Esophagus muscularis mucosa (tissue), 4 donors: ENCODE measurements at regions not wholly inside any gene's neighbourhood (a gene's known extent, or its start where the extent isn't known, plus 50 kb on each side); places are given as distances from the start of the nearest gene placed in this dataset.
A peak's percentile ranks its signal among the peaks of the same experiment; 100 is the strongest.

Experiments used
- DNase-seq: peaks from one replicate; pipeline ENCODE4 v3.0.0-alpha.2; 2017; ENCODE audit errors: extremely low spot score
- H3K27ac ChIP-seq, 4 donors: fragments of 200-600 bp; sonication (generic); replicated peaks in 1 of 4; 1 replicate in 3 of 4; 2 replicates in 1 of 4; pipeline ENCODE4 v1.5.1; 2016 to 2019; ENCODE audit warnings: mild to moderate bottlenecking in 1 of 4
- H3K27me3 ChIP-seq, 4 donors: fragments of 200-600 bp; sonication (generic); one replicate each; pipeline versions ENCODE4 v1.5.1 to v1.6.0; 2016 to 2019
- H3K36me3 ChIP-seq, 4 donors: fragments of 200-600 bp; sonication (generic); one replicate each; pipeline ENCODE4 v1.5.1; 2016 to 2019
- H3K4me1 ChIP-seq, 4 donors: fragments of 200-600 bp; sonication (generic); one replicate each; pipeline ENCODE4 v1.5.1; 2016 to 2019
- H3K4me3 ChIP-seq, 4 donors: fragments of 200-600 bp; sonication (generic); 1 replicate in 2 of 4; 2 replicates in 2 of 4; pipeline ENCODE4 v1.5.1; 2016 to 2019; ENCODE audit warnings: mild to moderate bottlenecking in 4 of 4, moderate library complexity in 1 of 4
- H3K9me3 ChIP-seq, 4 donors: fragments of 200-600 bp; sonication (generic); 1 replicate in 3 of 4; 2 replicates in 1 of 4; pipeline ENCODE4 v1.5.1; 2016 to 2019
- EP300 ChIP-seq: sonication (generic); formaldehyde crosslinking; IDR thresholded peaks from one replicate; pipeline ENCODE4 v1.6.1; 2017; ENCODE audit warnings: antibody characterized with exemption
- POLR2A ChIP-seq: fragments of 450-650 bp; IDR thresholded peaks from one replicate; pipeline ENCODE4 v1.6.1; 2017; ENCODE audit warnings: antibody characterized with exemption, moderate library complexity, mild to moderate bottlenecking, low read depth
- POLR2AphosphoS5 ChIP-seq, 2 donors: sonication (generic); formaldehyde crosslinking; IDR thresholded peaks; one replicate each; pipeline ENCODE4 v1.6.1; 2017; ENCODE audit warnings: antibody characterized with exemption in 2 of 2
- WGBS: methylation state at CpG from one replicate; pipeline ENCODE4 v1.1.5; 2018; 5-methylcytosine and 5-hydroxymethylcytosine counted together
- intact Hi-C: fragments of 100-400 bp; cut with DNase I; formaldehyde crosslinking; loops from one replicate; pipeline ENCODE4 v1.15.1; 2023
- TF ChIP-seq, protein P1 (sequence below), 3 experiments: fragments of 200-600 bp in 2 of 3; fragments of 450-650 bp in 1 of 3; sonication (generic) in 2 of 3; IDR thresholded peaks; one replicate each; pipeline ENCODE4 v1.5.1; 2017 to 2019; ENCODE audit warnings: antibody characterized with exemption in 3 of 3, mild to moderate bottlenecking in 2 of 3, moderate library complexity in 1 of 3

DNA sequence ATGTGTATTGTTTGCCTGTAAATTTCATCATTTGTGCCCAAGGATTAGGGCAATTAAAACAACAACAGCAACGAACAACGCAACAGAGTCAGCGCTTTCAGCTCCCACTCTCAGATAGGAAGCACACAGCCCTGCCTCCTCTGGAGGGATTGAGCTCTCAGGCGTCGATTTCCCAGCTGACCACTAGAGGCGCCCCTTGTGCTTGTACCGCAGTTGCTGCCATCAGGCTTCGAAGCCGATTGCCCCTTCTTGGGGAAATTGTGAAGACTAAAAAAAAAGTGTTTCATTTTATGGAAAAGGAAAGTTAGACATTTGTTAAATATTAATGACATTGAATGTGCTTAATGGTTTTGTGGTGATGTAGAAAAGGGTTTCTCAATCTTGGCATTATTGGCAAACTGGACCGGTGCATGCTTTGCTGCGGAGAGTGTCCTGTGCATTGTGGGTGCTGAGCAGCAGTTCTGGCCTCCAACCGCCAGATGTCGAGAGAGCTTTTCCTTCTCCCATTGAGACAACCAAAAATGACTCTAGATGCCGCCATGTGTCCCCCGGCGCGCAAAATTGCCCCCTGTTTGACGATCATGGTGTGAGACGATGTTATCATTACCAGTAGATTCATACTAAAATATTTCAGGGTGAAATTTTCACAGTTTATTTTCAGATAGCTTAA lies 650.4 kb upstream of the RBFOX1 start:
- Histone ChIP-seq H3K27me3 (no peaks in the 10 kb centered on the region), H3K27ac (no peak overlapping the region), H3K36me3 (no peaks in the 10 kb centered on the region), H3K4me1 (no peaks in the 10 kb centered on the region), H3K9me3 (peaks cover 0 to 4% (median 0%) of the 10 kb centered on the region in 4 donors), H3K4me3 (no peak overlapping the region)
- intact Hi-C loops = no loop called here
- 46% methylated on average over 19 of the region's 19 CpGs for WGBS
- TF ChIP-seq, protein P1, sequence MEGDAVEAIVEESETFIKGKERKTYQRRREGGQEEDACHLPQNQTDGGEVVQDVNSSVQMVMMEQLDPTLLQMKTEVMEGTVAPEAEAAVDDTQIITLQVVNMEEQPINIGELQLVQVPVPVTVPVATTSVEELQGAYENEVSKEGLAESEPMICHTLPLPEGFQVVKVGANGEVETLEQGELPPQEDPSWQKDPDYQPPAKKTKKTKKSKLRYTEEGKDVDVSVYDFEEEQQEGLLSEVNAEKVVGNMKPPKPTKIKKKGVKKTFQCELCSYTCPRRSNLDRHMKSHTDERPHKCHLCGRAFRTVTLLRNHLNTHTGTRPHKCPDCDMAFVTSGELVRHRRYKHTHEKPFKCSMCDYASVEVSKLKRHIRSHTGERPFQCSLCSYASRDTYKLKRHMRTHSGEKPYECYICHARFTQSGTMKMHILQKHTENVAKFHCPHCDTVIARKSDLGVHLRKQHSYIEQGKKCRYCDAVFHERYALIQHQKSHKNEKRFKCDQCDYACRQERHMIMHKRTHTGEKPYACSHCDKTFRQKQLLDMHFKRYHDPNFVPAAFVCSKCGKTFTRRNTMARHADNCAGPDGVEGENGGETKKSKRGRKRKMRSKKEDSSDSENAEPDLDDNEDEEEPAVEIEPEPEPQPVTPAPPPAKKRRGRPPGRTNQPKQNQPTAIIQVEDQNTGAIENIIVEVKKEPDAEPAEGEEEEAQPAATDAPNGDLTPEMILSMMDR (IDR thresholded peaks at IDR 0.05) = peak in 2 of 3 experiments; percentile 23 to 44
- no peak for TF ChIP-seq POLR2A
- TF ChIP-seq POLR2AphosphoS5 (IDR thresholded peaks at IDR 0.05) = no peak
- DNase-seq = peak; percentile 84

GRCh38 chr16:6678586-6678985 lies 654.1 kb upstream of the RBFOX1 start:
- TF ChIP-seq POLR2AphosphoS5 (IDR thresholded peaks at IDR 0.05) (no peak), POLR2A (no peak)
- TF ChIP-seq, protein P1 (IDR thresholded peaks at IDR 0.05) = no peak
- DNase-seq = peak; percentile 19
- H3K27ac ChIP-seq = no peak overlapping the region
- no peak overlapping the region for H3K4me3 ChIP-seq
- H3K9me3 ChIP-seq = no peaks in the 10 kb centered on the region
- intact Hi-C loops = no loop called here
- no peaks in the 10 kb centered on the region for H3K4me1 ChIP-seq
- H3K36me3 ChIP-seq = no peaks in the 10 kb centered on the region
- WGBS = 56% methylated on average over 3 of the region's 3 CpGs
- H3K27me3 ChIP-seq = no peaks in the 10 kb centered on the region

DNA sequence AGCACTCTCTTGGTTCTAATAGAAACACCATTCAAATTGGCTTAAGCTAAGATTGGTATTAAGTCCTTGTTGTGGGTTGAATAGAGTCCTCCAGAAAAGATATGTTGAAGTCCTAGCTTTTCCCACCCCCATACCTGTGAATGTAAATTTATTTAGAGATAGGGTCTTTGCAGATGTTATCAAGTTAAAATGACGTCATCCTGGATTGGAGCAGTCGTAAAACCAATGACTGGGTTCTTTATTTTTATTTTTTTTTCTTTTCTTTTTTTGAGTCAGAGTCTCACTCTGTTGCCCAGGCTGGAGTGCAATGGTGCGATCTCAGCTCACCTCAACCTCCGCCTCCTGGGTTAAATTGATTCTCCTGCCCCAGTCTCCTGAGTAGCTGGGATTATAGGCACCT lies 658.6 kb upstream of the RBFOX1 start:
- Histone ChIP-seq H3K4me3 (no peak overlapping the region), H3K27me3 (no peaks in the 10 kb centered on the region), H3K4me1 (no peaks in the 10 kb centered on the region), H3K27ac (no peak overlapping the region), H3K9me3 (no peaks in the 10 kb centered on the region), H3K36me3 (no peaks in the 10 kb centered on the region)
- intact Hi-C loops = no loop called here
- 79% methylated on average over 4 of the region's 4 CpGs for WGBS
- TF ChIP-seq EP300 = no peak
- TF ChIP-seq POLR2A = no peak
- no peak for TF ChIP-seq POLR2AphosphoS5 (IDR thresholded peaks at IDR 0.05)
- TF ChIP-seq, protein P1 (IDR thresholded peaks at IDR 0.05) = no peak
- DNase-seq = no peak

GRCh38 chr16:6672507-6672906 lies 660.1 kb upstream of the RBFOX1 start:
- H3K9me3 ChIP-seq = no peaks in the 10 kb centered on the region
- no peak overlapping the region for H3K4me3 ChIP-seq
- no peak overlapping the region for H3K27ac ChIP-seq
- peak; percentile 47 for DNase-seq
- H3K4me1 ChIP-seq = no peaks in the 10 kb centered on the region
- H3K36me3 ChIP-seq = no peaks in the 10 kb centered on the region
- TF ChIP-seq EP300 (no peak), POLR2AphosphoS5 (IDR thresholded peaks at IDR 0.05) (no peak), POLR2A (no peak)
- TF ChIP-seq, protein P1 (IDR thresholded peaks at IDR 0.05) = no peak
- WGBS = 93% methylated on average over 2 of the region's 2 CpGs
- intact Hi-C loops = no loop called here
- H3K27me3 ChIP-seq = no peaks in the 10 kb centered on the region

DNA sequence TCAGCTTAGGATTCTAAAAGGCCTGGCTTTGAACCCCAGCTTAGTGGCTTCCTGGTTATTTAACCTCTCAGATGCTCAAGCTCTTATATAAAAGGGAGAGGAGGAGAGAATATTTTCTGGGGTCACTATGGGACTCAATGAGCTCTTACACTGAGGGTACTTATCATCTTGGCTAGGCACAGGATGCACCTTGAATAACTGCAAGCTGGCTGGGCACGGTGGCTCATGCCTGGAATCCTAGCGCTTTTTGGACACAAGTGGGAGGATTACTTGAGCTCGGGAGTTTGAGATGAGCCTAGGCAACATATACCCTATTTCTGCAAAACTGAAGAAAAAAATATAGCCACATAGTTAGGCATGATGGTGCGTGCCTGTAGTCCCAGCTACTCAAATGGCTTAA lies 665.3 kb upstream of the RBFOX1 start:
- TF ChIP-seq POLR2A = no peak
- TF ChIP-seq, protein P1 (IDR thresholded peaks at IDR 0.05) = no peak
- no peak for TF ChIP-seq EP300
- no peak for TF ChIP-seq POLR2AphosphoS5 (IDR thresholded peaks at IDR 0.05)
- no peaks in the 10 kb centered on the region for H3K9me3 ChIP-seq
- WGBS = 88% methylated on average over 4 of the region's 4 CpGs
- no peaks in the 10 kb centered on the region for H3K36me3 ChIP-seq
- no peak overlapping the region for H3K27ac ChIP-seq
- no peak for DNase-seq
- no peaks in the 10 kb centered on the region for H3K4me1 ChIP-seq
- H3K27me3 ChIP-seq = no peaks in the 10 kb centered on the region
- intact Hi-C loops = no loop called here
- H3K4me3 ChIP-seq = no peak overlapping the region
